ENCODE measurements at regions not wholly inside any gene's neighbourhood (a gene's known extent, or its start where the extent isn't known, plus 50 kb on each side); places are given as distances from the start of the nearest gene placed in this dataset.

GRCh38 chr4:129676934-129677333, 581.0 kb downstream of the C4orf33 start:
- Mint-ChIP-seq H3K36me3 (ENCODE audit: unreplicated experiment) (no peaks in the 10 kb centered on the region), H3K9me3 (ENCODE audit: unreplicated experiment) (no peaks in the 10 kb centered on the region), H3K4me3 (ENCODE audit: unreplicated experiment) (no peak overlapping the region), H3K27me3 (ENCODE audit: unreplicated experiment) (no peaks in the 10 kb centered on the region), H3K27ac (ENCODE audit: unreplicated experiment) (no peak overlapping the region), H3K4me1 (ENCODE audit: unreplicated experiment) (no peaks in the 10 kb centered on the region)
- TF ChIP-seq CTCF (IDR thresholded peaks at IDR 0.05): no peak
- no peak for DNase-seq (ENCODE audit: extremely low spot score, unreplicated experiment)

- no peaks in the 10 kb centered on the region for H3K27me3 Mint-ChIP-seq (ENCODE audit: unreplicated experiment)
- no peak for TF ChIP-seq CTCF (IDR thresholded peaks at IDR 0.05)
- H3K36me3 Mint-ChIP-seq (ENCODE audit: unreplicated experiment): no peaks in the 10 kb centered on the region
- DNase-seq (ENCODE audit: extremely low spot score, unreplicated experiment): no peak
- no peak overlapping the region for H3K4me3 Mint-ChIP-seq (ENCODE audit: unreplicated experiment)
- H3K9me3 Mint-ChIP-seq (ENCODE audit: unreplicated experiment): no peaks in the 10 kb centered on the region
- no peak overlapping the region for H3K27ac Mint-ChIP-seq (ENCODE audit: unreplicated experiment)
- peaks cover 2% of the 10 kb centered on the region for H3K4me1 Mint-ChIP-seq (ENCODE audit: unreplicated experiment)
These were observed 586.6 kb downstream of the C4orf33 start for GRCh38 chr4:129682586-129682985.

GRCh38 chr4:129707949-129708348, 612.0 kb downstream of the C4orf33 start:
- H3K27me3 Mint-ChIP-seq (ENCODE audit: unreplicated experiment): peaks cover 15% of the 10 kb centered on the region
- DNase-seq (ENCODE audit: extremely low spot score, unreplicated experiment): no peak

GRCh38 chr4:129708784-129709183, 612.8 kb downstream of the C4orf33 start:
- peaks cover 15% of the 10 kb centered on the region for H3K27me3 Mint-ChIP-seq (ENCODE audit: unreplicated experiment)
- no peak overlapping the region for H3K4me3 Mint-ChIP-seq (ENCODE audit: unreplicated experiment)
- peaks cover 7% of the 10 kb centered on the region for H3K9me3 Mint-ChIP-seq (ENCODE audit: unreplicated experiment)
- no peak for DNase-seq (ENCODE audit: extremely low spot score, unreplicated experiment)
- no peaks in the 10 kb centered on the region for H3K36me3 Mint-ChIP-seq (ENCODE audit: unreplicated experiment)
- H3K27ac Mint-ChIP-seq (ENCODE audit: unreplicated experiment): no peak overlapping the region
- no peaks in the 10 kb centered on the region for H3K4me1 Mint-ChIP-seq (ENCODE audit: unreplicated experiment)
- TF ChIP-seq CTCF (IDR thresholded peaks at IDR 0.05): no peak

More at GRCh38 chr4:129707949-129708348, 612.0 kb downstream of the C4orf33 start:
- Mint-ChIP-seq H3K36me3 (ENCODE audit: unreplicated experiment) (no peaks in the 10 kb centered on the region), H3K4me1 (ENCODE audit: unreplicated experiment) (no peaks in the 10 kb centered on the region), H3K27ac (ENCODE audit: unreplicated experiment) (no peak overlapping the region), H3K9me3 (ENCODE audit: unreplicated experiment) (peaks cover 7% of the 10 kb centered on the region), H3K4me3 (ENCODE audit: unreplicated experiment) (no peak overlapping the region)
- TF ChIP-seq CTCF (IDR thresholded peaks at IDR 0.05): no peak

- no peaks in the 10 kb centered on the region for H3K36me3 Mint-ChIP-seq (ENCODE audit: unreplicated experiment)
- peaks cover 6% of the 10 kb centered on the region for H3K27me3 Mint-ChIP-seq (ENCODE audit: unreplicated experiment)
These were observed 642.2 kb downstream of the C4orf33 start for GRCh38 chr4:129738175-129738574.

More at GRCh38 chr4:129738175-129738574, 642.2 kb downstream of the C4orf33 start:
- no peaks in the 10 kb centered on the region for H3K9me3 Mint-ChIP-seq (ENCODE audit: unreplicated experiment)
- H3K4me3 Mint-ChIP-seq (ENCODE audit: unreplicated experiment): no peak overlapping the region
- TF ChIP-seq CTCF (IDR thresholded peaks at IDR 0.05): no peak
- H3K27ac Mint-ChIP-seq (ENCODE audit: unreplicated experiment): no peak overlapping the region
- DNase-seq (ENCODE audit: extremely low spot score, unreplicated experiment): no peak
- no peaks in the 10 kb centered on the region for H3K4me1 Mint-ChIP-seq (ENCODE audit: unreplicated experiment)
